NOMO-1 (cell line): ENCODE measurements at regions not wholly inside any gene's neighbourhood (a gene's known extent, or its start where the extent isn't known, plus 50 kb on each side); places are given as distances from the start of the nearest gene placed in this dataset.
A peak's percentile ranks its signal among the peaks of the same experiment; 100 is the strongest.
"Not testable (repeated sequence)": the region's sequence is repeated elsewhere in the genome, so short reads cannot be mapped to it uniquely, and the experiment has no call there.

Source experiments
- DNase-seq, 2 experiments: peaks; one replicate each; lab custom pipeline; 2025; ENCODE audit not compliant: unreplicated experiment in 2 of 2; lab: John Stamatoyannopoulos, UW

- DNase-seq, result no peak
Observed at GRCh38 chr3:14252321-14253021, 73.9 kb downstream of the LSM3 start.

- no peak for DNase-seq
Observed at GRCh38 chr3:14253022-14253706, 74.5 kb downstream of the LSM3 start.

- no peak for DNase-seq
Observed at GRCh38 chr3:14253707-14254382, 75.2 kb downstream of the LSM3 start.

GRCh38 chr3:14254812-14255702 lies 76.4 kb downstream of the LSM3 start:
- no peak for DNase-seq

GRCh38 chr3:14256046-14256445 lies 77.4 kb downstream of the LSM3 start:
- DNase-seq, result no peak

- DNase-seq, result no peak
Observed at GRCh38 chr3:14256561-14257342, 78.1 kb downstream of the LSM3 start.

- no peak for DNase-seq
Observed at GRCh38 chr3:14258906-14259904, 80.6 kb downstream of the LSM3 start.

GRCh38 chr3:14260463-14260862 lies 81.8 kb downstream of the LSM3 start:
- DNase-seq, result no peak

GRCh38 chr3:14261229-14261628 lies 82.6 kb downstream of the LSM3 start:
- DNase-seq, result peak; percentile 32 to 41

GRCh38 chr3:14262212-14262611 lies 83.6 kb downstream of the LSM3 start:
- no peak for DNase-seq

- DNase-seq, result no peak
Observed at GRCh38 chr3:14262867-14263266, 84.2 kb downstream of the LSM3 start.

- DNase-seq, result no peak
Observed at GRCh38 chr3:14263317-14264005, 84.8 kb downstream of the LSM3 start.

- DNase-seq, result no peak
Observed at GRCh38 chr3:14265246-14265962, 86.8 kb downstream of the LSM3 start.

GRCh38 chr3:14266361-14266760 lies 87.7 kb downstream of the LSM3 start:
- DNase-seq, result no peak

- DNase-seq, result no peak
Observed at GRCh38 chr3:14267976-14268375, 89.4 kb downstream of the LSM3 start.

GRCh38 chr3:14268897-14269296 lies 90.3 kb downstream of the LSM3 start:
- DNase-seq, result no peak

- not testable (repeated sequence) for DNase-seq
Observed at GRCh38 chr3:14272041-14272958, 93.7 kb downstream of the LSM3 start.
